COLO829 (cell line): ENCODE measurements at regions not wholly inside any gene's neighbourhood (a gene's known extent, or its start where the extent isn't known, plus 50 kb on each side); places are given as distances from the start of the nearest gene placed in this dataset.

Experiments used
- DNase-seq: peaks from one replicate; pipeline ENCODE4 v3.0.0; 2012; ENCODE audit warnings: low spot score

DNA sequence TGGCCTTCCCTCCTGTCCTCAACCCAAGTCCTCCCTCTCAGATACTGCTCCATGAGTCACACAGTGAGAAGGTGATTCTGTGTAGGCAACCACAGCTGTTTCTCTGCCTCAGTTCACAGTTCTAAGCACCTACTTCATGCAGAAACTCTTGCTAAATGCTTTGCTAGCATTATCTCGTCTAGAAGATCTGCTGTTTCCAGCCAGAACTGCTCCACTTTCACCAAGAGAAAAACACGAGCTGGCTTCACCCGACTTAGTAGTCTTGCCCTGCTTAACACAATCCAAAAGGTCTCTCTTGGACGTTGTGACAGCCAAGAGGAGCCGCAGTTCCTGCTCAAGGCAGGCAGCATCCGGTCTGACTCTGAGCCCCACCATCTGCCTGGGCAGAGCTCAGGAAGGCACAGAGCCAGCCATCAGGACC, 272.1 kb downstream of the UACA start:
- no peak for DNase-seq

DNA sequence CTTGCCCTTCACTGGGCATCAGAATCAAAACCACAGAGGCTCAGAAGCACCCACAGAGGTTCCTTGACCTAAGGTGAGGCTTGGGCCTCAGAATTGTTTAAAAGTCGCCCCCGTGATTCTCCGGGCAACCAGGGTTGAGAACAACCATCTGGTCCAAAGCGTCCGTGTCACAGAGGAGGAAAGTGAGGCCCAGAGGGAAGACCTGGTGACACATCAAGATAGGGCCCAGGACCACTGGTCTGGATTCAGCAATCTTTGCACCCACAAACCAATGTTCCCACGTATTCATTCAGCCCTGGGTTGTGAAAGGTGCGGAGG, 272.6 kb downstream of the UACA start:
- DNase-seq = no peak

DNA sequence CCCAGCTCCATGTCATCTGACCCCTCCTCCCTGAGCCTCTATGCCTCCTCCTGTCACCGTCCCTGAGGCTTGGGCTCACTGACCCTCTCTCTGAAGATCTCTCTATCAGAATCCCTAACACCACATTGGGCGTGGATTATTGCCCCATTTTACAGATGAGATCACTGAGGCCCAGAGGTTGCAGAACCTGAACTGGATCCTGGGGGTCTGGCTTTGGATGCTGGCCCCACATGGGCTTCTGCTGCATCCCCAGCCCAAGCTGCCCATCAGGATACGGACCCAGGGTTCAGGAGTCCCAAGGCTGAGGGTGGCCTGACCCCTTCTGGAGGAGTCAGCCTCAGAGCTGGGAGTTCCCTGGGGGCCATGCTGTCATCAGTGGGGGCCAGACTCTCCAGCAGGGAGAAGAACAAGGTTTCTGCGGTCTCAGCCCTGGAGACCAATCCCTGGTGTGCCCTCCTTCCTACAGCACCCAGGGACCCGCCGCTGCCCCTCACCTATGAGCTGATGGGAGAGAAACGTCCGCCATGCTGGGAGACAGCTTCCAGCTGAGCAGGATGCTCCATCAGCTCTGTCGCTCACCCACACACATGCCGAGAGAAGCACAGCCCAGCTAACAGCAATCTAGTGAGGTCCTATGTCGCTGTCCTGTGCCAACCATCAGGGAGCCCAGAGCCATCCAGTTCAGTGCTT, 273.1 kb downstream of the UACA start:
- no peak for DNase-seq

- no peak for DNase-seq
Measured at GRCh38 chr15:70488941-70489848, 274.2 kb downstream of the UACA start.

DNA sequence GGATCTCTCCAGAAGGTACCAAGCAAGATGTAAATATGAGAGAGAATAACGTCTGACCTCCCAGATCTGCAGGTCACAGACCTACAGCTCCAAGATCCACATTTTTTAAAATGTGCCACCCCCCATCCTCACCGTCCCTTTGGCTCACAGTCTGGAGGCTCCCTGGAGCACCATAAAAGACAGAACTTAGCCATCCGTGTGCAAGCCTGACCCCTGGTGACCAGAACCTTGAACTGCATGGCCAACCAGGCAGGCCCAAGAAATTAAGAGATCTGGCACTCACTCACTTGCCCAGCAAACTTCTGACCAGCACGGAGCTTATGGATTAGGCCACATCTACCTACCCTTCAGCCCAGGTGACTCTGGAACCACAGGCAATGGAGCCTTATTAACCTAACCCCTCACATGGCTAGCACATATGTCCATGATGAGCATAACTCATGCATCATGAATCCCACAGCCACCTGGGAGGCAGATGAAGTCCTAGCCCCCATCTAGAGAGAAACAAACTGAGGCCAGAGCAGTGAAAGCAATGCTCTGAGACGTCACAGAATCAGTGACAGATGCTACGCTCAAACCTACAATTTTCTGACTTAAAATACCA, 275.3 kb downstream of the UACA start:
- peak; percentile 65 for DNase-seq

GRCh38 chr15:70487387-70487740, 276.0 kb downstream of the UACA start:
- no peak for DNase-seq

GRCh38 chr15:70486451-70487386, 276.6 kb downstream of the UACA start:
- no peak for DNase-seq

DNA sequence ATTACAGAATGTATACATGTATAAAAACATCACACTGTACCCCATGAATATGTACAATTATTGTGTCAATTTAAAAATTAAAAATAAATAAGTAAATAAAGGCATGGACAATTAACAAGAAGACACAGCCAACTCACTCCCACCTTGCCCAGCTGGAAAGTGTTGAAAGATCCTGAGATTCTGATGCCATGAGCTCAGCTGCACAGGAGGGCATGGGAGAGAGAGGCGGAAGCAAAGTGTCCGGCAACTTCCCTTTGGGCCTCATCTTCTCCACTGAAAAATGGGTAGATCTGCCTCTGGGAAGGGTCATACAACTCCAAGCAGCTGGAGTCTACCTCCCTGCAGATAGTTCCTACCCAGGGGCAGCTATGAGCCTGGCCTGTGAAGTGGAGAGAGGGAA, 277.3 kb downstream of the UACA start:
- DNase-seq = no peak

- no peak for DNase-seq
Measured at GRCh38 chr15:70484993-70485392, 278.4 kb downstream of the UACA start.

DNA sequence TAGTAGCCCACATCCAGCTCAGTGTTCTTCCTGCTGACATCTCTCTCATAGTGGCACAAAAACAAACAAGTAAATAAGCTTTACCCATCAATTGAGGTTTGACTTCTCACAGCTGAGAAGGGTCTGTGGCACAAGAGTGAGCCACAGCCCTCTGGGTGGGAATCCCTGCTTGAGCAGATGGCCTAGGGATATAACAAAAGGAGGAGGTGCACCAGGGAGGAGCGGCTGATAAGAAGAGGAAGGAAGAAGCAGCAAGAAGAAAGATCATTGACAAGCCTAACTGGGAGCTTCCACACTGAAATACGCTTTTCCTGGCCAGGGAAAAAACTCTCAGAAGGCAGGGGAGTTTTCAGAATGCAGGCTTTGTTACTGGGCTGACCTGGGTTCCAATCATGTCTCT, 279.8 kb downstream of the UACA start:
- DNase-seq = no peak

GRCh38 chr15:70480196-70480856, 283.0 kb downstream of the UACA start:
- no peak for DNase-seq

DNA sequence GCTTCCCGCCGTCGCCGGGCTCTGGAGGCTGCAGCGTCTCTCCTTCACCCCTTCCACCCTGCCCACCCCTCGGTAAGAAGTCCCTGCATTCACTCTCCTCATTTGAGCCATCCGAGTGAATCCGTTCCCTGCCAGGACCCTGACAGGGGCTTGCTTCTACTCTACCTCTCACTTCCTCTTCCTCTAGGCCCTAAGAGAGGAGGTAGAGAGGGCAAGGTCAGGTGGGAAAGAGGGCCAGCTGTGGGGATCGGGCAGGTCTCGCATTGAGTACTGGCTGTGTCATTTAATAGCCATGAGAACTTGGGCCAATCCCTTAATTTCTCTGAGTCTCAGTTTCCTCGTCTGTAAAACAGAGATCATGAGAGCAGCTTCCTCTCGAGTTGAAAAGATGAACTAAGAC, 283.6 kb downstream of the UACA start:
- DNase-seq = no peak

- DNase-seq = no peak
Measured at GRCh38 chr15:70479056-70479455, 284.3 kb downstream of the UACA start.

GRCh38 chr15:70478251-70478990, 284.9 kb downstream of the UACA start:
- DNase-seq = no peak

DNA sequence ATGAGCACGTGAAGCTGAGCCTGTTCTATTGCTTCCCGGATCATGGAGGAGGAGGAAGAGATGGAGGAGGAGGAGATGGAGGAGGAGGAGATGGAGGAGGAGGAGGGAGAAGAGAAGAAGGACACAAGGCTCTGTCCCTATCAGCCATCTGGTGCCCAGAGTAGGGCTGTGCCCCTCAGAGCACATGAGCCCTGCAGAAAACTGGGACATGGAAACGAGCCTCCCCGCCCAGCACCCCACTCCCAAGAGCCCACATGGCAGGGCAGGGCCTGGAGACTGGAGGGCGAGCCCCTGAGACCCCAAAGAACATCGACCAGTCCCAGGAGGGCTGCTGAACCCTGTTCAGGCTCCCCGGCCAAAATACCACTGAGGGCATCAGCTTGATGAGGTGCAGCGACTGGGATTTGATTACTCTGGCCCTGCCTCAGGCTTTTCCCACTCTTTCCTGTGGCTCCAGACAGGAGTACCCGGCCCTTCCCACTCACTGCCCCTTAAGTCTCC, 285.6 kb downstream of the UACA start:
- no peak for DNase-seq

DNA sequence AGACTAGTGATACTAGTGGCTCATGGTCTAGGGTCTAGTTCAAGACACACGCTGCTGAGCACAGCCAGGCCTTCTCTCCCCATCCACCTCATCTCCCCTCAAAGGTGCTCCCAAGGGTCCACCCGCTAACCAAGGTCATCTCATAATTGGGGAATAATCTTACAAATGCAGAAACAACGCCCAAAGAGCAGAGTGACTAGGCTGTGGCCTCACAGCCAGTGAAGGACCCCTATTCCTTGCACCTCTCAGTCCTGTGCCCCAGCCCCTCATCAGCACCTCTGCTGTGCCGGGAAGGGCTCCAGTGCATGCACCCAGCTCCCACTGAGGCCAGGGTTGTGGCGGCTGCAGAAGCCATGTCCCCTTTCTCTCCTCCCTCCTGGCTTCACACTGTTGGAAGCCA, 286.9 kb downstream of the UACA start:
- DNase-seq = no peak

DNA sequence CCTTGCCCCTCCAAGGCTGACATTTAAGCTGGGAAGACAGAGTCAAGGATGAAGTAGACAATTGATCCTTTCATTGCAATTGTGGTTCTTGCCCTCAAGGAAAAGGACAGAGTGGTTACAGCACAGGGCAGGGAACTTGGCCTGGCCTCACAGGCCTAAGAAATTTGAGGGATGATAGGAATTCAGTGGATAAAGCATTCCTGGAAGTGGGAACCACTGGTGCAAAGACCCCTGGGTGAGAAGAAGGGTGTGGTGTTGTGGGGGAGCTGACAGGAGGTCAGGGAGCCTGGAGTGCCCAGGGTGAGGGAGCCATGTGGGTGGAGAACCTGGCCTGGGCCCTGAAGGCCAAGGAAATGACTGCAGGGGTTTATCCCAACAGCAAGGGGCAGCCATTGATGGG, 287.4 kb downstream of the UACA start:
- DNase-seq = peak; percentile 75

GRCh38 chr15:70475407-70475781, 288.0 kb downstream of the UACA start:
- no peak for DNase-seq

GRCh38 chr15:70474471-70475406, 288.6 kb downstream of the UACA start:
- peak; percentile 45 for DNase-seq
